ENCODE measurements at regions not wholly inside any gene's neighbourhood (a gene's known extent, or its start where the extent isn't known, plus 50 kb on each side); places are given as distances from the start of the nearest gene placed in this dataset.

DNA sequence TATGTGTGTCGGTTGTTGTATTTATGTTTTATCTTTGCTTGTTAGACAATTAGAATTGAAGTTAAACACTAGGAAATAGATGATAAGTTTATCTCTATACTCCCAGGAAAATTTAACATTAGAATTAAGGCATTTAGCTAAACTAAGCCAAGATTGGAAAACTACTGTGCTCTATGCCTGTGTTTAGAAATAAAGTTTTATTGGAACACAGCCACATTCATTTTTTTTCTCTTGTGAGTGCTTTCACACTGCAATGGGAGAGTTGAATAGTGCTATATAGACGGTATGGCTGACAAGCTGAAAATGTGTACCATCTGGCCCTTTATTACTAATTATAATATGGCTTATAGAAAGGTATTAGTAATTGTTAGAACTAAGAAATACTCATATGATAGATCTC, 186.7 kb upstream of the NUDT6 start:
- no peak for DNase-seq (ENCODE audit: low read depth, low spot score)
- H3K4me3 ChIP-seq (ENCODE audit: low read depth, low read length) = no peak overlapping the region
- TF ChIP-seq, protein P1, sequence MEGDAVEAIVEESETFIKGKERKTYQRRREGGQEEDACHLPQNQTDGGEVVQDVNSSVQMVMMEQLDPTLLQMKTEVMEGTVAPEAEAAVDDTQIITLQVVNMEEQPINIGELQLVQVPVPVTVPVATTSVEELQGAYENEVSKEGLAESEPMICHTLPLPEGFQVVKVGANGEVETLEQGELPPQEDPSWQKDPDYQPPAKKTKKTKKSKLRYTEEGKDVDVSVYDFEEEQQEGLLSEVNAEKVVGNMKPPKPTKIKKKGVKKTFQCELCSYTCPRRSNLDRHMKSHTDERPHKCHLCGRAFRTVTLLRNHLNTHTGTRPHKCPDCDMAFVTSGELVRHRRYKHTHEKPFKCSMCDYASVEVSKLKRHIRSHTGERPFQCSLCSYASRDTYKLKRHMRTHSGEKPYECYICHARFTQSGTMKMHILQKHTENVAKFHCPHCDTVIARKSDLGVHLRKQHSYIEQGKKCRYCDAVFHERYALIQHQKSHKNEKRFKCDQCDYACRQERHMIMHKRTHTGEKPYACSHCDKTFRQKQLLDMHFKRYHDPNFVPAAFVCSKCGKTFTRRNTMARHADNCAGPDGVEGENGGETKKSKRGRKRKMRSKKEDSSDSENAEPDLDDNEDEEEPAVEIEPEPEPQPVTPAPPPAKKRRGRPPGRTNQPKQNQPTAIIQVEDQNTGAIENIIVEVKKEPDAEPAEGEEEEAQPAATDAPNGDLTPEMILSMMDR (IDR thresholded peaks at IDR 0.05; ENCODE audit: low read depth, low read length) = no peak
- in situ Hi-C loops (cut with HindIII; ENCODE audit: low sequenced_read_pairs) = no loop called here

DNA sequence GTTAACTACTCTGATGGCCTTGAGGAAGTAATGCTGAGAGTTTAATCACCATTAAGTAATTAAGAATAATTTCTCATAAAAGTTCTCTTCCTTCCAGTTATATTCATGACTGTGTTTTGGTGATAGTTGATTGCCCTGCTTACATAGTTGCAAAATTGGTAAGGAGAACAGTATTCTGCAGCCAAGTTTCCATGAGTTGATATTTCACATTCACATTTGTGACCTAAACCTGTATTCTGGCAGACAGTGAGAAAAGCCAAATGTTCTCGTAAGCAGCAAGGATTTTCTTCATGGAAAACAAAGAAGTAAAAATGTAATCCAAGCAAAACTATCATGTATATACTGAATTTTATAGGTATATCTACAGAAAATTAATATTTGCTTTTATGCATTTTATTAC, 187.8 kb upstream of the NUDT6 start:
- H3K4me3 ChIP-seq (ENCODE audit: low read depth, low read length) = no peak overlapping the region
- TF ChIP-seq, protein P1 (IDR thresholded peaks at IDR 0.05; ENCODE audit: low read depth, low read length) = no peak
- in situ Hi-C loops (cut with HindIII; ENCODE audit: low sequenced_read_pairs) = no loop called here
- no peak for DNase-seq (ENCODE audit: low read depth, low spot score)

- H3K4me3 ChIP-seq (ENCODE audit: low read depth, low read length) = no peak overlapping the region
- TF ChIP-seq, protein P1 (IDR thresholded peaks at IDR 0.05; ENCODE audit: low read depth, low read length) = no peak
- in situ Hi-C loops (cut with HindIII; ENCODE audit: low sequenced_read_pairs) = no loop called here
- no peak for DNase-seq (ENCODE audit: low read depth, low spot score)
These were observed 188.3 kb upstream of the NUDT6 start for GRCh38 chr4:123110685-123111084.

- TF ChIP-seq, protein P1 (IDR thresholded peaks at IDR 0.05; ENCODE audit: low read depth, low read length) = no peak
- DNase-seq (ENCODE audit: low read depth, low spot score) = no peak
- no peak overlapping the region for H3K4me3 ChIP-seq (ENCODE audit: low read depth, low read length)
- in situ Hi-C loops (cut with HindIII; ENCODE audit: low sequenced_read_pairs) = no loop called here
These were observed 190.8 kb upstream of the NUDT6 start for GRCh38 chr4:123113155-123113554.

- no peak for DNase-seq (ENCODE audit: low read depth, low spot score)
- in situ Hi-C loops (cut with HindIII; ENCODE audit: low sequenced_read_pairs) = no loop called here
- TF ChIP-seq, protein P1 (IDR thresholded peaks at IDR 0.05; ENCODE audit: low read depth, low read length) = no peak
- no peak overlapping the region for H3K4me3 ChIP-seq (ENCODE audit: low read depth, low read length)
These were observed 191.9 kb upstream of the NUDT6 start for GRCh38 chr4:123114084-123114914.

- in situ Hi-C loops (cut with HindIII; ENCODE audit: low sequenced_read_pairs) = no loop called here
- TF ChIP-seq, protein P1 (IDR thresholded peaks at IDR 0.05; ENCODE audit: low read depth, low read length) = no peak
- no peak overlapping the region for H3K4me3 ChIP-seq (ENCODE audit: low read depth, low read length)
- DNase-seq (ENCODE audit: low read depth, low spot score) = no peak
These were observed 192.7 kb upstream of the NUDT6 start for GRCh38 chr4:123114915-123115756.

All from astrocyte of the spinal cord (primary cell).